ENCODE measurements at regions not wholly inside any gene's neighbourhood (a gene's known extent, or its start where the extent isn't known, plus 50 kb on each side); places are given as distances from the start of the nearest gene placed in this dataset.

DNA sequence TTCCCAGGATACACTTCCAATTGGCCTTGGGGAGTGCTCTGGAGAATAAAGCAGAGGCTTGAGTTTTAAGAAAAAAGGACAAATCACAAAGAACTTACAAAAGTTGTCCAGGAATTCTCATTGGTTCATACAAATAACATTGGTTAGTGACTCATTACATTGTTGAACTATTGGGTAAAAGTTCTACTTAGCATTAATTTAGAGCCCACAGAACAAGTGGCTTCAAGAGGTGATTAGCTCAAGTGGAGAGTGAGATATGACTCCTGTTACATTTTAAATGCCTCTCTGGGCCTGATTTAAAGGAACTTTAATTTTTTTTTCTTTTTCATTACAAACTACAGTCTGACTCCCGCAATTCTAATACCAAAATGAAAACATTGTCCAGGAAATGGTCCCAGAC, 72.9 kb downstream of the ASCL4 start:
- no peak overlapping the region for H3K4me2 ChIP-seq (ENCODE audit: low read length)
- H3K9ac ChIP-seq (ENCODE audit: low read length), result no peak overlapping the region
- no peaks in the 10 kb centered on the region for H3K79me2 ChIP-seq (ENCODE audit: insufficient read depth, low read length)
- intact Hi-C loops (cut with micrococcal nuclease), result no loop called here
- no peak for TF ChIP-seq SRF (IDR thresholded peaks at IDR 0.05; ENCODE audit: low read depth)
- TF ChIP-seq, protein P1, sequence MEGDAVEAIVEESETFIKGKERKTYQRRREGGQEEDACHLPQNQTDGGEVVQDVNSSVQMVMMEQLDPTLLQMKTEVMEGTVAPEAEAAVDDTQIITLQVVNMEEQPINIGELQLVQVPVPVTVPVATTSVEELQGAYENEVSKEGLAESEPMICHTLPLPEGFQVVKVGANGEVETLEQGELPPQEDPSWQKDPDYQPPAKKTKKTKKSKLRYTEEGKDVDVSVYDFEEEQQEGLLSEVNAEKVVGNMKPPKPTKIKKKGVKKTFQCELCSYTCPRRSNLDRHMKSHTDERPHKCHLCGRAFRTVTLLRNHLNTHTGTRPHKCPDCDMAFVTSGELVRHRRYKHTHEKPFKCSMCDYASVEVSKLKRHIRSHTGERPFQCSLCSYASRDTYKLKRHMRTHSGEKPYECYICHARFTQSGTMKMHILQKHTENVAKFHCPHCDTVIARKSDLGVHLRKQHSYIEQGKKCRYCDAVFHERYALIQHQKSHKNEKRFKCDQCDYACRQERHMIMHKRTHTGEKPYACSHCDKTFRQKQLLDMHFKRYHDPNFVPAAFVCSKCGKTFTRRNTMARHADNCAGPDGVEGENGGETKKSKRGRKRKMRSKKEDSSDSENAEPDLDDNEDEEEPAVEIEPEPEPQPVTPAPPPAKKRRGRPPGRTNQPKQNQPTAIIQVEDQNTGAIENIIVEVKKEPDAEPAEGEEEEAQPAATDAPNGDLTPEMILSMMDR (IDR thresholded peaks at IDR 0.05 in 2 of 3, conservative IDR thresholded peaks at IDR 0.05 in 1 of 3; ENCODE audit: borderline replicate concordance in 1 of 3, insufficient read depth in 1 of 3, low read depth in 2 of 3, low read length in 2 of 3), result no peak
- no peak overlapping the region for H3K4me3 ChIP-seq (replicated peaks in 1 of 2; ENCODE audit: low read depth in 1 of 2, low read length in 2 of 2)
- peaks cover 5% of the 10 kb centered on the region for H3K27me3 ChIP-seq (ENCODE audit: insufficient read depth, low read length)
- no peaks in the 10 kb centered on the region for H3K36me3 ChIP-seq (ENCODE audit: control insufficient read depth in 1 of 2, insufficient read depth in 2 of 2, low read length in 2 of 2)
- peaks cover 0 to 7% of the 10 kb centered on the region in 2 experiments; a peak in 2 of 4 replicates for H3K4me1 ChIP-seq (ENCODE audit: control insufficient read depth in 1 of 2, insufficient read depth in 2 of 2, low read length in 2 of 2)
- RAD21 ChIA-PET (ENCODE audit: low non-redundant PET in 1 of 2, low total read pairs in 2 of 2, uncharacterized antibody in 2 of 2, unreplicated experiment in 2 of 2), result no interaction called here
- H3K9me3 ChIP-seq (ENCODE audit: control insufficient read depth in 1 of 2, insufficient read depth in 1 of 2, low read depth in 1 of 2, low read length in 2 of 2), result no peaks in the 10 kb centered on the region
- CTCF ChIA-PET, result no interaction called here
- POLR2A ChIA-PET, result no interaction called here
- no peaks in the 10 kb centered on the region for H4K20me1 ChIP-seq (ENCODE audit: insufficient read depth)
- ATAC-seq (no peak), DNase-seq (ENCODE audit: low read depth, low spot score) (no peak)
- H3K27ac ChIP-seq (ENCODE audit: low read depth, low read length), result no peak overlapping the region
- no peaks in the 10 kb centered on the region for H3K9me2 ChIP-seq (ENCODE audit: insufficient read depth)
- no peak overlapping the region for H2AFZ ChIP-seq (ENCODE audit: low read depth, low read length, poor library complexity, severe bottlenecking)
- BruUV-seq (replicated peaks), result no TSS peak

DNA sequence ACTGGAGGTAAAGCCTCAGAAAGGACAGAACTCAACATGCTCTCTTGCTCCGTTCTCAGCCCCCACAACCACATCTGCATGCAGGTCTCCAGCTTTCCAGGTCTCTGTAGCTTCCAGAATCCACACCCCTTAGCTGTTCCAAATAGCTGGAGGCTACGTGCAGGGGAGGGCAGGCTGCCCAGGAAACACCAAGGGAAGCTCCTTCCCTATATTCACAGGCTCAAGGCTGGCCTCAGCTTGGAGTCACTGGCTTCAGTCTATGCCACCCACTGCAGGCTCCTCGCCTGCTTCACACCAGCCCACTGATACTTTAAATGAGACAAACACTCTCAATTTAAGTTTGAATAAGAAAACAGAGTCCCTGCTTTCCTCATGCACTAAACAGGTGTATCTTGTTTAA, 73.3 kb downstream of the ASCL4 start:
- intact Hi-C loops (cut with micrococcal nuclease), result no loop called here
- no peak for TF ChIP-seq RAD21 (IDR thresholded peaks at IDR 0.05; ENCODE audit: low read depth)
- no peak for TF ChIP-seq ZNF274 (IDR thresholded peaks at IDR 0.05; ENCODE audit: low read depth, low read length)
- no peak for TF ChIP-seq EZH2phosphoT487 (IDR thresholded peaks at IDR 0.05; ENCODE audit: borderline replicate concordance)
- no peak for TF ChIP-seq POLR2AphosphoS5 (IDR thresholded peaks at IDR 0.05; ENCODE audit: low read depth, low read length)
- no peak for TF ChIP-seq SP1 (IDR thresholded peaks at IDR 0.05; ENCODE audit: low read depth)
- TF ChIP-seq, protein P2, sequence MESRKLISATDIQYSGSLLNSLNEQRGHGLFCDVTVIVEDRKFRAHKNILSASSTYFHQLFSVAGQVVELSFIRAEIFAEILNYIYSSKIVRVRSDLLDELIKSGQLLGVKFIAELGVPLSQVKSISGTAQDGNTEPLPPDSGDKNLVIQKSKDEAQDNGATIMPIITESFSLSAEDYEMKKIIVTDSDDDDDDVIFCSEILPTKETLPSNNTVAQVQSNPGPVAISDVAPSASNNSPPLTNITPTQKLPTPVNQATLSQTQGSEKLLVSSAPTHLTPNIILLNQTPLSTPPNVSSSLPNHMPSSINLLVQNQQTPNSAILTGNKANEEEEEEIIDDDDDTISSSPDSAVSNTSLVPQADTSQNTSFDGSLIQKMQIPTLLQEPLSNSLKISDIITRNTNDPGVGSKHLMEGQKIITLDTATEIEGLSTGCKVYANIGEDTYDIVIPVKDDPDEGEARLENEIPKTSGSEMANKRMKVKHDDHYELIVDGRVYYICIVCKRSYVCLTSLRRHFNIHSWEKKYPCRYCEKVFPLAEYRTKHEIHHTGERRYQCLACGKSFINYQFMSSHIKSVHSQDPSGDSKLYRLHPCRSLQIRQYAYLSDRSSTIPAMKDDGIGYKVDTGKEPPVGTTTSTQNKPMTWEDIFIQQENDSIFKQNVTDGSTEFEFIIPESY (IDR thresholded peaks at IDR 0.05; ENCODE audit: extremely low read depth, insufficient replicate concordance, low read length), result no peak
- TF ChIP-seq POLR2A (IDR thresholded peaks at IDR 0.05; ENCODE audit: borderline replicate concordance, extremely low read depth, insufficient read depth, insufficient read length), result no peak
- TF ChIP-seq, protein P3, sequence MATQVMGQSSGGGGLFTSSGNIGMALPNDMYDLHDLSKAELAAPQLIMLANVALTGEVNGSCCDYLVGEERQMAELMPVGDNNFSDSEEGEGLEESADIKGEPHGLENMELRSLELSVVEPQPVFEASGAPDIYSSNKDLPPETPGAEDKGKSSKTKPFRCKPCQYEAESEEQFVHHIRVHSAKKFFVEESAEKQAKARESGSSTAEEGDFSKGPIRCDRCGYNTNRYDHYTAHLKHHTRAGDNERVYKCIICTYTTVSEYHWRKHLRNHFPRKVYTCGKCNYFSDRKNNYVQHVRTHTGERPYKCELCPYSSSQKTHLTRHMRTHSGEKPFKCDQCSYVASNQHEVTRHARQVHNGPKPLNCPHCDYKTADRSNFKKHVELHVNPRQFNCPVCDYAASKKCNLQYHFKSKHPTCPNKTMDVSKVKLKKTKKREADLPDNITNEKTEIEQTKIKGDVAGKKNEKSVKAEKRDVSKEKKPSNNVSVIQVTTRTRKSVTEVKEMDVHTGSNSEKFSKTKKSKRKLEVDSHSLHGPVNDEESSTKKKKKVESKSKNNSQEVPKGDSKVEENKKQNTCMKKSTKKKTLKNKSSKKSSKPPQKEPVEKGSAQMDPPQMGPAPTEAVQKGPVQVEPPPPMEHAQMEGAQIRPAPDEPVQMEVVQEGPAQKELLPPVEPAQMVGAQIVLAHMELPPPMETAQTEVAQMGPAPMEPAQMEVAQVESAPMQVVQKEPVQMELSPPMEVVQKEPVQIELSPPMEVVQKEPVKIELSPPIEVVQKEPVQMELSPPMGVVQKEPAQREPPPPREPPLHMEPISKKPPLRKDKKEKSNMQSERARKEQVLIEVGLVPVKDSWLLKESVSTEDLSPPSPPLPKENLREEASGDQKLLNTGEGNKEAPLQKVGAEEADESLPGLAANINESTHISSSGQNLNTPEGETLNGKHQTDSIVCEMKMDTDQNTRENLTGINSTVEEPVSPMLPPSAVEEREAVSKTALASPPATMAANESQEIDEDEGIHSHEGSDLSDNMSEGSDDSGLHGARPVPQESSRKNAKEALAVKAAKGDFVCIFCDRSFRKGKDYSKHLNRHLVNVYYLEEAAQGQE (IDR thresholded peaks at IDR 0.05; ENCODE audit: low read depth), result no peak

More for the DNA sequence above, 73.3 kb downstream of the ASCL4 start:
- H3K36me3 ChIP-seq (ENCODE audit: control insufficient read depth in 1 of 2, insufficient read depth in 2 of 2, low read length in 2 of 2), result no peaks in the 10 kb centered on the region
- no peak overlapping the region for H3K27ac ChIP-seq (ENCODE audit: low read depth, low read length)
- ATAC-seq (no peak), DNase-seq (ENCODE audit: low read depth, low spot score) (no peak)
- no peaks in the 10 kb centered on the region for H4K20me1 ChIP-seq (ENCODE audit: insufficient read depth)
- no peak overlapping the region for H2AFZ ChIP-seq (ENCODE audit: low read depth, low read length, poor library complexity, severe bottlenecking)
- no peaks in the 10 kb centered on the region for H3K9me2 ChIP-seq (ENCODE audit: insufficient read depth)
- no peaks in the 10 kb centered on the region for H3K79me2 ChIP-seq (ENCODE audit: insufficient read depth, low read length)
- peaks cover 0 to 7% of the 10 kb centered on the region in 2 experiments; a peak in 2 of 4 replicates for H3K4me1 ChIP-seq (ENCODE audit: control insufficient read depth in 1 of 2, insufficient read depth in 2 of 2, low read length in 2 of 2)
- H3K4me3 ChIP-seq (replicated peaks in 1 of 2; ENCODE audit: low read depth in 1 of 2, low read length in 2 of 2), result no peak overlapping the region
- H3K9ac ChIP-seq (ENCODE audit: low read length), result no peak overlapping the region
- ChIA-PET POLR2A (no interaction called here), CTCF (no interaction called here), RAD21 (ENCODE audit: low non-redundant PET in 1 of 2, low total read pairs in 2 of 2, uncharacterized antibody in 2 of 2, unreplicated experiment in 2 of 2) (no interaction called here)
- H3K9me3 ChIP-seq (ENCODE audit: control insufficient read depth in 1 of 2, insufficient read depth in 1 of 2, low read depth in 1 of 2, low read length in 2 of 2), result no peaks in the 10 kb centered on the region
- no TSS peak for BruUV-seq (replicated peaks)
- H3K4me2 ChIP-seq (ENCODE audit: low read length), result no peak overlapping the region
- H3K27me3 ChIP-seq (ENCODE audit: insufficient read depth, low read length), result peaks cover 9% of the 10 kb centered on the region

Measured in HCT116 (cell line).